Activated gamma-delta T cell treated with Interleukin-2 at 50 U/mL for 16 hours (primary cell): ENCODE measurements at regions not wholly inside any gene's neighbourhood (a gene's known extent, or its start where the extent isn't known, plus 50 kb on each side); places are given as distances from the start of the nearest gene placed in this dataset.
"Not testable (repeated sequence)": the region's sequence is repeated elsewhere in the genome, so short reads cannot be mapped to it uniquely, and the experiment has no call there.

Experiments used
- DNase-seq: peaks from one replicate; pipeline ENCODE4 v3.0.0-alpha.2; 2020

DNA sequence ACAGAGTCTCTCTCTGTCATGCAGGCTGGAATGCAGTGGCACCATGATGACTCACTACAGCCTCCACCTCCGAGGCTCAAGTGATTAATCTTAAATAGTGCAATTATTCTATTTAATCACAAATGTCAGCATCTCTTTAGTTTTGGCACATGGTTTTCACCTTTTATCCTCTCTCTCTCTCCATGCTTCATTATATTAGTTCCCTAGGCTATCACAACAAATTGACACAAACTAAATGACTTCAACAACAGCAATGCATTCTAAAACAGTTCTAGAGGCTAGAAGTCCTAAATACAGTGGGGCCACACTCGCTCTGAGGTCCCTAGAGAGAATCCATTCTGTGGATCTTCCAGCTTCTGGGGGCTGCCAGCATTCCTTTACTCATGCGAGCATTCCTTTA is 178.2 kb upstream of the ZNG1F start:
- not testable (repeated sequence) for DNase-seq

DNA sequence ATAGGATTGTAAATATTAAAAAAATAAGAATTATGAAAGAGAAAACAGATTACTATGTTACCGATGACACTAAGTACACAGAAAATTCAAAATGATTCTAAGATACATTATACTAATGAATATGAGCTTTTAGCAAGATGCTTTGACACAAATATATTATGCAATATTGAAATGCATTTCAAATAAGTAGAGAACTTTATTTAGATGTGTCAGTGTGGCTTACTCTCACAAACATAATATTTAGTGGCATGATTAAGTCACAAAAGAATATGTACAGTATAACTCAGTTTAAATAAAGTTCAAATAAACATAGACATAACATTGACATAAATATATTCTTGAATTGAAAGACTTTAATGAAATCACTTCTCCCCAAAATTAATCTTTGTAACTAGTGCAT is 172.7 kb upstream of the ZNG1F start:
- DNase-seq = not testable (repeated sequence)

DNA sequence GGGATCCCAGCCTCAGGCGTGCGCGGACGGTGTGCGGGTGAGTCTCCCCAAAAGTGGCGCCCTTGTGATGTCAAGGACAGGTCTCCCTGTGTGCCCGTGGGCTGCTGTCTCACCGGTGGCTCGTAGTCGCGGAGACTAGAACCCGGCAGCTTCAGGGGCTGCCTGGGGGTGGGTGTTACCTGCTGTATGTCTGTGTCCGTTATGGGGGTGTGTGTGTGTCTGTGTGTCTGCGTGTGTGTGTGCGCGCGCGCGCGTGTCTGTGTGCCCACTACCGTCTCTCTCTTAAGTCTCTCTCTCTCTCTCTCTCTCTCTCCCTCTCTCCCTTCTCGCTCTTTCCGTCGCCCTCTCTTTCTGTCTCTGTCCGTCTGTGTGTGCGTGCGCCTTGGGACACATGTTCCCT is 170.0 kb upstream of the ZNG1F start:
- DNase-seq = not testable (repeated sequence)

DNA sequence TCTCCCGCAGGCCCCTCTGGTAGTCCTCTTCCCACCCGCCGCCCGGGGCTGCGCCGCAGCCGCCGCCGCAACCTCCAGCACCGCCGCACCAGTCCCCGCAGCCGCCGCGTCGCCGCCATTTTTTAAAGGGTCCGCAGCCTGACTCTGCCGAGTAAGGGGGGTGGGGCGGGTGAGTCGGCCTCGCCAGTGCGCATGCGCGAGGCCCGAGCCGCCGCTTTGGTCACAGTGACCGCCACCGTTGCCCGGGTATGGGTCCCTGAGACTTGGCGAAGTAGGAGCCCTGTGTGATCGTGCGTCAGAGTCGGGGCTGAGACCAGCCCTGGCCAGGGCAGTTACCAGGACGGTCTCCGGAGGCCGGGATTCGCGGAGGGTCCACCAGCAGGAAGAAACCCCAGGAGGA is 169.6 kb upstream of the ZNG1F start:
- DNase-seq = peak; percentile 79

DNA sequence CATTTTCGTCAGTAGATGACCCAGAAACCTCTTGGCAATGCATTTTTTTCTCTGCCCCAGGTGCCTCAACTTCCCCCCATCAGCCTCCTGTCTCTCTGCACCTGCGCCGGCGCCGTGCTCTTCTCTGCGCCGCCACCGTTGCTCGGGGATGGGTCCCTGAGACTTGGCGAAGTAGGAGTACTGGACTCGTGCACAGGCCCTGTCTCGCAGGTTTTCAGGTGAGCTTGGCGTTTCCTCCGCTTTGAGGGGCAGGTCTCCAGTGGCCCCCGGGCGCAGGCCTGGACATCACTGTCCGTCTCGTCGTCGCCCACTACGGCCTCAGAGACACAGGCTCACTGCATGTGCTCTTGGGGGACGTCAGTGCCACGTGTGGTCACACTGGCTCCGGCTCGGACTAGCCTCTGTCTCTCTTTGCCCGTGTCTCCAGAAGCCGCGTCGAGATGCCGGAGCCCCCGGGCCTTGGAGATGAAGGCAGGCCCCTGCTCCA is 168.8 kb upstream of the ZNG1F start:
- DNase-seq = not testable (repeated sequence)

DNA sequence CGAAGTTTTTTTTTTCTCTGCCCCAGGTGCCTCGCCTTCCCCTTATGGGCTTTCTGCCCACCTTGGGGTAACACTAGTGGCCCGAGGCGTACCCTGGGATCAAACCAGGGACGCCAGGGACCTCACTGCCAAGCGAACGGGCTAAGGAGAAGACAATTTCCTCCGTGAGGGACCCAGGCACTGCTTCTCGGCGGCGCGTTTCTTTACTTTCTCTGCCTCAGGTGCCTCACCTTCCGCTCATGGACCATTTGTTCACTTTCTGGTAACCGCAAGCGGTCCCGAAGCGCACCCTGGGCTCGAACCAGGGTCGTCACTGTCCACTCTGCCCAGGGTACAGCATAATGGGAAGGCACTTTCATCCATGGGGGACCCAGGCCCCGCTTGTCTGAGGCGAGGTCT is 168.2 kb upstream of the ZNG1F start:
- DNase-seq = not testable (repeated sequence)

DNA sequence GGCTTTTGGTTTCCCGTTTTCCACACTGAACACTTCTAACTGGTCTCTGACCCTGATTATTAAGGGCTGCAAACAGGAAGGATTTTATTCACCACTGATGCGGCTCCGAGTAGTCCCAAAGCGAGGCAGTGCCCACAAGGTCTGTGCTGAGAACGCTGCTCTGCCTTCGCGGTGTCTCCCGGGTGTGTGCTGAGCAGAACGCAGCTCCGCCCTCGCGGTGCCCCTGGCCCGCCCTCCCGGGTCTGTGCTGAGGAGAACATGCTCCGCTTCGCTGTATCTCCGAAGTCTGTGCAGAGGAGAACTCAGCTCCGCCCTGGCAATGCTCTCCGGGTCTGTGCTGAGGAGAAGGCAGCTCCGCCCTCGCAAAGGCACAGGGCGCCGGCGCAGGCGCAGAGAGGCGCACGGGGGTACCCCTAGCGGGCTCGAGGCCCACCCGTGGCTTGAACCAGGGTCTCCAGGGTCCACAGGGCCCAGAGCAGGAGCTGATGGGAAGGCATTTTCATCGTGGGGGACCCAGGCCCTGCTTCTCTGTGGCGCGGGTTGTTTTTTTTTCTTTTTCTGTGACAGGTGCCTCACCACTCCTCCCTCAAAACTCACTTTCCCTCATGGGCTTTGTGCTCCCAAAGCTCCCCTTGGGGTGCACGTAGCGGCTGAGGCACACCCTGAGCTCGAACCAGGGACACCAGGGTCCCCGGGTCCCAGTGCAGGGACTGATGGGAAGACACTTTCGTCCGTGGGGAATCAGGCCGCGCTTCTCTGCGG is 167.7 kb upstream of the ZNG1F start:
- peak; percentile 86 for DNase-seq

DNA sequence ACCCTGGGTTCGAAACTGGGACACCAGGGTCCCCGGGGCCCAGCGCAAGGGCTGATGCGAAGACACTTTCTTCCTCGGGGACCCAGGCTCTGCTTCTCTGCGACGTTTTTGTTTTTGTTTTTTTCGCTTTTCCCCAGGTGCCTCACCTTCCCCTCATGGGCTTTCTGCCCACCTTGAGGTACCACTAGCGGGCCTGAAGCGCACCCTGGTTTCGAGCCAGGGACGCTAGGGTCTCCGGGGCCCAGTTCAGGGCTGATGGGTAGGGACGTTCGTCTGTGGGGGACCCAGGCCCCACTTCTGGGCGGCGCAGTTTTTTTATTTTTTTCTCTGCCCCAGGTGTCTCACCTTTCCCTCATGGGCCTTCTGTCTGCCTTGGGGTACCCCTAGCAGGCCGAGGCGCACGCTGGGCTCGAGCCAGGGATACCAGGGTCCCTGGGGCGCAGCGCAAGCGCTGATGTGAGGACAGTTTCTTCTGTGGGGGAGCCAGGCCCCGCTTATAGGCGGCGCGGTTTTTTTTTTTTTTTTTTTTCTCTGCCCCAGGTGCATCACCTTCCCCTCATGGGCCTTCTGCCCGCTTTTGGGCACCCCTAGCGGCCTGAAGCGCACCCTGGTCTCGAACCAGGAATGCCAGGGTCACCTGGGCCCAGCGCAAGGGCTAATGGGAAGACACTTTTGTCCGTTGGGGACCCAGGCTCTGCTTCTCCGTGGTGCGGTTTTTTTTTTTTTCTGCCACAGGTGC is 166.8 kb upstream of the ZNG1F start:
- DNase-seq = not testable (repeated sequence)

DNA sequence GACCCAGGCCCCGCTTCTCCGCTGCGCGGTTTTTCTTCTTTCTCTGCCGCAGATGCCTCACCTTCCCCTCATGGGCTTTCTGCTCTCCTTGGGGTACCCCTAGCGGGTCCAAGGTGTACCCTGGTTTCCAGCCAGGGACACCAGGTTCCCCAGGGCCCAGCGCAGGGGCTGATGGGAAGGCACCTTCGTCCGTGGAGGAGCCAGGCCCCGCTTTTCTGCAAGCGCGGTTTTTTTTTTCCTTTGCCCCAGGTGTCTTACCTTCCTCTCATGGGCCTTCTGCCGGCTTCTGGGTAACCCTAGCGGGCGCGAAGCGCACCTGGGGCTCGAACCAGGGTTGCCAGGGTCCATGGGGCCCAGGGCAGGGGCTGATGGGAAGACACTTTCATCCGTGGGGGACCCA is 165.9 kb upstream of the ZNG1F start:
- not testable (repeated sequence) for DNase-seq

DNA sequence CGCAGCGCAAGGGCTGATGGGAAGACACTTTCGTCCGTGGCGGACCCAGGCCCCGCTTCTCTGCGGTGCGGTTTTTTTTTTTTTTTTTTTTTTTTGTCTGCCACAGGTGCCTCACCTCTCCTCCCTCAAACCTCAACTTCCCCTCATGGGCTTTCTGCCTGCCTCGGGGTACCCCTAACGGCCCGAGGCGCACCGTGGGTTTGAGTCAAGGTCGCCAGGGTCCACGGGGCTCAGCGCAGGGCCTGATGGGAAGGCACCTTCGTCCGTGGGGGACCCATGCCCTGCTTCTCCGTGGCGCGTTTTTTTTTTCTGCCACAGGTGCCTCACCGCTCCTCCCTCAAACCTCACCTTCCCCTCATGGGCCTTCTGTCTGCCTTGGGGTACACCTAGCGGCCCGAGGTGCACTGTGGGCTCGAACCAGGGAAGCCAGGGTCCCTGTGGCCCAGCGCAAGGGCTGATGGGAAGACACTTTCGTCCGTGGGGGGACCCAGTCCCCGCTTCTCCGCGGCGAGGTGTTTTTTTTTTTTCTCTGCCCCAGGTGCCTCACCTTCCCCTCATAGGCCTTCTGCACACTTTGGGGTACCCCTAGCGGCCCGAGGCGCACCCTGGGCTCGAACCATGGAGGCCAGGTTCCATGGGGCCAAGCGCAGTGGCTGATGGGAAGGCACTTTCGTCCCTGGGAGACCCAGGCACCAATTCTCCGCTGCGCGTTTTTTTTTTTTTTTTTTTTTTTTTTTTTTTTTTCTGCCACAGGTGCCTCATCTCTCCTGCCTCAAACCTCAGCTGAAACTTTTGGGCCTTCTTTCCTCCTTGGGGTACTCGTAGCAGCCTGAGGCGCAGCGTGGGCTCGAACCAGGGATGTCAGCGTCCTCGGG is 165.2 kb upstream of the ZNG1F start:
- DNase-seq = not testable (repeated sequence)

DNA sequence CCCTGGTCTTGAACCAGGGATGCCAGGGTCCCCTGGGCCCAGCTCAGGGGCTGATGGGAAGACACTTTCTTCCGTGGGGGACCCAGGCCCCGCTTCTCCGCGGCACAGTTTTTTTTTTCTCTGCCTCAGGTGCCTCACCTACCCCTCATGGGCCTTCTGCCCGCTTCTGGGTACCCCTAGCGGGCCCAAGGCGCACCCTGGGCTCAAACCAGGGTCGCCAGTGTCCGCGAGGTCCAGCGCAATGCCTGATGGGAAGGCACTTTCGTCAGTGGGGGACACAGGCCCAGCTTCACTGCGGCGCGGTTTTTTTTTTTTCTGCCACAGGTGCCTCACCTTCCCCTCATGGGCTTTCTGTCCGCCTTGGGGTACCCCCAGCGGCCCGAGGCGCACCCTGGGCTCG is 163.9 kb upstream of the ZNG1F start:
- DNase-seq = not testable (repeated sequence)

DNA sequence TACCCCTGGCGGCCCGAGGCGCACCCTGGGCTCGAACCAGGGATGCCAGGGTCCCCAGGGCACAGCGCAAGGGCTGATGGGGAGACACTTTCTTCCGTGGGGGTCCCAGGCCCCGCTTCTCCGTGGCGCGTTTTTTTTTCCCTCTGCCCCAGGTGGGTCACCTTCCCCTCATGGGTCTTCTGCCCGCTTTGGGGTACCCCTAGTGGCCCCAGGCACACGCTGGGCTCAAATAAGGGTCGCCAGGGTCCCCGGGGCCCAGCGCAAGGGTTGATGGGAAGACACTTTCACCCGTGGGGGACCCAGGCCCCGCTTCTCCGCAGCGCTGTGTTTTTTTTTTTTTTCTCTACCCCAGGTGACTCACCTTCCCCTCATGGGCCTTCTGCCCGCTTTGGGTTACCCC is 163.3 kb upstream of the ZNG1F start:
- not testable (repeated sequence) for DNase-seq

DNA sequence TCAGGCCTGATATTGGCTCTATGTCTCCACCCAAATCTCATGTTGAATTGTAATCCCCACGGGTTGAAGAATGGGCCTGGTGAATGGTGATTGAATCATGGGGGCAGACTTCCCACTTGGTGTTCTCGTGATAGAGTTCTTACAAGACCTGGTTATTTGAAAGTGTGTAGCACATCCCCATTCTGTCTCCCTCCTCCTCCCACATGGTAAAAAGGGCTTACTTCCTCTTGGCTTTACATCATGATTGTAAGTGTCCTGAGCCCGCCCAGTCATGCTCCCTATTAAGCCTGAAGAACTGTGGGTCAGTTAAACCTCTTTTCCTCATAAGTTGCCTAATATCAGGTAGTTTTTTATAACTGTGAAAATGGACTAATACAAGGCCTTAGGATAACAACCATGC is 158.8 kb upstream of the ZNG1F start:
- DNase-seq = not testable (repeated sequence)

DNA sequence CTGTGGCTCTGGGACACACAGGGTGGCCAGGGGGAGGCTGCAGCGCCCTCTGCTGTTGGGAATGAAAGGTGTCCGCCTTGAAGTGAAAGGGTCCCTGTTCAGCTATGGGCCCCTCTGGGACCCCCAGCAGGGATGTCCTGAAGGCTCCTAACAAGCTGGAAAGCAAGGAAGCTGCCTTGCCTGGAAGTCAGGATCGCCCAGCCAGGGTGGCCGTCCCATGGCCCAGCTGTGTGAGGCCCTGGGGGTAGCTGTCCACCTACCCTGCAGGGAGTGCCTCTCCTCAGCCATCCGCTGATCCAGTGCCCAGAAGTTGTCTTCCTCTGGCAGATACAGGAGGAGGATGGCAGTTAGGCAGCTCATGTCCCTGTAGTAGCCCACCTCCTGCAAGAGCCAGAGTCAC is 143.4 kb upstream of the ZNG1F start:
- DNase-seq = not testable (repeated sequence)

DNA sequence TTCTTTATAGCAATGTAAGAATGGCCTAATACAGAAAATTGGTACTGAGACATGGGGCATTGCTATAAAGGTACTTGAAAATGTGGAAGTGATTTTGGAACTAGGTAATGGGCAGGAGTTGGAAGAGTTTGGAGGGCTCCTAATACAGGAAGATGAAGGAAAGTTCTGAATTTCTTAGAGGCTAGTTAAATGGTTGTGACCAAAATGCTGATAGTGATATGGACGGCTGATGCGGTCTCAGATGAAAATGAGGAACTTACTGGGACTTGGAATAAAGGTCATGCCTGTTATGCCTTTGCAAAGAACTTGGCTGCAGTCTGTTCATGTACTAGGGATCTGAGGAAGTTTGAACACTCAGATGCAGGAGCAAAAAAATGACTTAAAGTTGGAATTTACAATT is 132.2 kb upstream of the ZNG1F start:
- not testable (repeated sequence) for DNase-seq

DNA sequence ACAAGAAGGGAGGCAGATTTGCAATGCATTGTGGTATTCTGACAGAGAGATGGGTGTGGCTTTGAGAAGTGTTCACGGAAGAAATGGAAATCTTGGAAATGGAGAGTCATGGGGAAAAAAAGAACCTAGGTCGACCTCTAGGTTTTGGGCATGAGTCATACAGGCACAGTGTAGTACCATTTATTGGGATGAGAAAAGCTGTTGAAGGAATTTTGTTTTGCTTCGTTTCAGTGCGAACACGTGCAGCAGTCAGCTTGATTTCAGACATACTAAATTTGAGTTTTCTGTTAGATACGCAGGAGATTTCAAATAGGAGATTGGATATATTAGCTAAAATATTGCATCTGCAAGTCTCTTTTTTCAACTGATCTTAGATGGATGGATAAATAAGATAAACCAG is 119.8 kb upstream of the ZNG1F start:
- not testable (repeated sequence) for DNase-seq

DNA sequence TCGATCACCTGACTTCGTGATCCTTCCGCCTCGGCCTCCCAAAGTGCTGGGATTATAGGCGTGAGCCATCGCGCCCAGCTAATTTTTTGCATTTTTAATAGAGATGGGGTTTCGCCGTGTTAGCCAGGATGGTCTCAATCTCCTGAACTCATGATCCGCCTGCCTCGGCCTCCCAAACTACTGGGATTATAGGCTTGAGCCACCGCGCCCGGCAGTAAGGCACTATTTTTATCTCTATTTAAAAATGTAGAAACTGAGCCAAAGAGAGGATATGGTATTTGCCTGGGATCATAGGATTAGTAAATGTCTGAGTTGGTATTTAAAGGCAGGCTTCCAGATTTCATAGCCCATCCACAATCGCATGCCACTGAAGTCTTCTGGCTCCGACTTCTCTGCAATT is 96.6 kb upstream of the ZNG1F start:
- not testable (repeated sequence) for DNase-seq

DNA sequence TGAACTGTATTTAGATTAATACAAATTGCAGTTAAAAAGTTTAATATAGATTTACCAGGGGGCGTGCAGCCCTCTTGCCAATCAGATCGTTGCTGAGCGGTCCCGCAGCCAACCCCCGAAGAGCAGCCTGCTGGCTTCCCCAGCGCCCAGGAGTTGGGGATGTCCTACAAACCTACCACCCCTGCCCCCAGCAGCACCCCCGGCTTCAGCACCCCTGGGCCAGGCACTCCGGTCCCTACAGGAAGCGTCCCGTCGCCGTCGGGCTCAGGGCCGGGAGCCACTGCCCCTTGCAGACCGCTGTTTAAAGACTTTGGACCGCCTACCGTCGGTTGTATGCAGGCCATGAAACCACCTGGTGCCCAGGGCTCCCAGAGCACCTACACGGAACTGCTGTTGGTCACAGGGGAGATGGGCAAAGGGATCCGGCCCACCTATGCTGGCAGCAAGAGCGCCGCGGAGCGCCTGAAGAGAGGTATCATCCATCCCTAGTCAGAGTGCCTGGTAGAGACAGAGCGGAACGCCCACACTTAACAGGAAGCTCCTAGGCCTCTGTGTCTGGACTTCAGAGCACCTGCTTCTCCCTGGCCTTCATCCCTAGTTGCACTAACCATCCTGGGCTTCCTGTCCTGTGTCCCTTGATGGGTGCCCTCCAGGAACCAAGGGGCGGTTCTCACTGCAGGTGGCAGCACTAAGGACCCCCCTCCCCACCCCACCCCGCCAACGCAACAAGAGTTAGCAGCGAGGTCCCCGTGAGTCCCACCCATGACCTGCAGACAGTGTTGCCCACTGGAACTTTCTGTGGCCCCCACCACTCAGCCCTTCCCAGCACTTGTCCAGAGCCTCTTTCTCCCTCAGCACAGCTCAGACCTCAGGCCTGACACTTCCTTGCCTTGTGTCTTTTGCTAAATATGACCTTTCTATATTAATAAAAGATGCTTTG is 91.5 kb upstream of the ZNG1F start:
- not testable (repeated sequence) for DNase-seq

DNA sequence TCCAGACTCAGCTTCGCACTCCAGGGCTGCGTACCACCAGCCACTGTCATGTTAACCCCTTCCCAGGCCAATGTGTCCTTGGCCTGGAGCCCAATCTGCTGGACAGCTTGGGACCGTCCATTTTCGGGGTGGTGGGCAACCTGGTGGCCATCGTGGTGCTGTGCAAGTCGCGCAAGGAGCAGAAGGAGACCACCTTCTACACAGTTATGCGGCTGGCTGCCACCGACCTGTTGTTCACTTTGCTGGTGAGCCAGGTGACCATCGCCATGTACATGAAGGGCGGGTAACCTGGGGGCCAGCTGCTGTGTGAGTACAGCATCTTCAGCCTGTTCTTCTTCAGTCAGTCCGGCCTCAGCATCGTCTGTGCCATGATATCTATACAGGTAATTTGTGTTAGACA is 90.3 kb upstream of the ZNG1F start:
- DNase-seq = not testable (repeated sequence)

DNA sequence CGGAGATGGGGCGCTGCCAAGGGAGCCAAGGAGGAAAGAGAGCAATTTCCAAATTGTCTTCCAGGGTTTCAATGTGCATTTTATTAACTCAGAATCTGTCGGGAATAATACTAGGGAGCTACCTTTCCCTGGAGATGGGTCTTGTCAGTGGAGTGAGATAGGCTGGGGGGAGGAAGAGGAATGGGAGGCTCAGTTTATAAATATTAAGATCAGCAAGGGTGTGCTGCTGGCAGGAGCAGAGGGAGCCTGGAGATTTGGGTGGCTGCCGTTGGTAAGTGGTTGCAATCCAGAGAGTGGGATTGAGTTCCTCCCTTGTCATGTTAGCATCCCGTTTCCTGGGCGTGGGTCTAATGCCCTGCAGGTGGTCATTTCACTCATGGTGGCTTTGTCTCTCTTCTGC is 89.9 kb upstream of the ZNG1F start:
- DNase-seq = not testable (repeated sequence)

DNA sequence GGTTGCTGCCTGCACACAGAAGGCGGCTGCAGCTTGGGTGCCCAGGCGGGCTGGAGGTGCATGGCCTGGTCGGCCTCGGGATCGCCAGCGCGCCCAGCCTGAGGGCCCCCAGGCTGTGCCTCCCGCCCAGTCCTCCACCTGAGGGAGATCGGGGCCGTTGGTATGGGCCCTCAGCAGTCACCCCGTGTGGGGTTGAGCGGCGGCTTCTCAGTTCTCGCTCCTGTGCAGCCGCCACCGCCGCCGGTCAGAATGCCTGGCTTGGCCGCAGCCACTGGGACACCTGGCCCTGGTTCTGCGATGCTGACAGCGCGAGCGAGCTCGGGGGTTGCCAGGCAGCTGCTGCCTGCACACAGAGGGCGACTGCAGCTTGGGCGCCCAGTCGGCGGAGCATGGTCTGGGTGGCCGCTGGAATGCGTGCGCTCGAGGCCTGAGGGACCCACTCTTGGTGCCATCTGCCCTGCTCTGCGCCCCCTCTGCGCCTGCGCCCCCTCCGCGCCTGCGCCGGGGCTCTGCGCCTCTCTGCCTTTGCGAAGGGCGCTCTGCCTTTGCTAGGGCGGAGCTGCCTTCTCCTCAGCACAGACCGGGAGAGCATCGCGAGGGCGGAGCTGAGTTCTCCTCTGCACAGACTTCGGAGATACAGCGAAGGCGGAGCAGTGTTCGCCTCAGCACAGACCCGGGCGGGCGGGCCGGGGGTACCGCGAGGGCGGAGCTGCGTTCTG is 84.6 kb upstream of the ZNG1F start:
- peak; percentile 70 for DNase-seq
